ENCODE measurements at regions not wholly inside any gene's neighbourhood (a gene's known extent, or its start where the extent isn't known, plus 50 kb on each side); places are given as distances from the start of the nearest gene placed in this dataset.

- TF ChIP-seq TCF4 (CRISPR knock-in tag; IDR thresholded peaks at IDR 0.05; ENCODE audit: borderline replicate concordance) (no peak), ZFP3 (CRISPR knock-in tag; IDR thresholded peaks at IDR 0.05) (no peak), BACH2 (CRISPR knock-in tag; IDR thresholded peaks at IDR 0.05; ENCODE audit: borderline replicate concordance) (no peak), ZFP30 (CRISPR knock-in tag; IDR thresholded peaks at IDR 0.05) (no peak), ZNF8 (CRISPR knock-in tag; IDR thresholded peaks at IDR 0.05) (no peak)
Measured at GRCh38 chr3:102162251-102162650, 272.6 kb upstream of the ZPLD1 start.
